ENCODE measurements at regions not wholly inside any gene's neighbourhood (a gene's known extent, or its start where the extent isn't known, plus 50 kb on each side); places are given as distances from the start of the nearest gene placed in this dataset.
A peak's percentile ranks its signal among the peaks of the same experiment; 100 is the strongest.

DNA sequence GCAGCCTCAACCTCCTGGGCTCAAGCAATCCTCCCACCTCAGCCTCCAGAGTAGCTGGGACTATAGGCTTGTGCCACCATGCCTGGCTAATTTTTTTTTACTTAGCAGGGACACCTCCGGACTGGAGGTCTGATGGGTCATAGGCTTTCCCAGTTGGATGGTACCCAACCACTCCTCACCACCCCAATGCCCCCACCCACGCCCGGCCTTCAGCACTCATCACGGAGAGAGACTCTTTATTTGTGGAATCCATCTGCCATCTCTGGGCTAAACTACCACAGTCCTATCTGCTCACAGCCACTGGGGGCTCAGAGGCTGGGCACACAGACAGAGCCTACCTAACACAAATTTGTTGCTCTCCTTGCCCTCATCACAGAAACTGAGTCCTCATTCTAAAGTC lies 58.3 kb upstream of the STXBP1 start:
- Histone ChIP-seq H3K9ac (no peak overlapping the region), H3K79me2 (peaks cover 41% of the 10 kb centered on the region), H3K36me3 (ENCODE audit: control insufficient read depth, insufficient read depth, low read length) (no peaks in the 10 kb centered on the region), H3K27me3 (ENCODE audit: control insufficient read depth, insufficient read depth, low read length) (no peaks in the 10 kb centered on the region), H3K4me1 (peaks cover 33% of the 10 kb centered on the region), H3K4me2 (ENCODE audit: low read length) (no peak overlapping the region), H3K27ac (no peak overlapping the region), H3K9me3 (ENCODE audit: control insufficient read depth, low read length) (no peaks in the 10 kb centered on the region), H3K4me3 (ENCODE audit: low read depth, low read length) (no peak overlapping the region), H2AFZ (no peak overlapping the region)
- TF ChIP-seq, protein P1, sequence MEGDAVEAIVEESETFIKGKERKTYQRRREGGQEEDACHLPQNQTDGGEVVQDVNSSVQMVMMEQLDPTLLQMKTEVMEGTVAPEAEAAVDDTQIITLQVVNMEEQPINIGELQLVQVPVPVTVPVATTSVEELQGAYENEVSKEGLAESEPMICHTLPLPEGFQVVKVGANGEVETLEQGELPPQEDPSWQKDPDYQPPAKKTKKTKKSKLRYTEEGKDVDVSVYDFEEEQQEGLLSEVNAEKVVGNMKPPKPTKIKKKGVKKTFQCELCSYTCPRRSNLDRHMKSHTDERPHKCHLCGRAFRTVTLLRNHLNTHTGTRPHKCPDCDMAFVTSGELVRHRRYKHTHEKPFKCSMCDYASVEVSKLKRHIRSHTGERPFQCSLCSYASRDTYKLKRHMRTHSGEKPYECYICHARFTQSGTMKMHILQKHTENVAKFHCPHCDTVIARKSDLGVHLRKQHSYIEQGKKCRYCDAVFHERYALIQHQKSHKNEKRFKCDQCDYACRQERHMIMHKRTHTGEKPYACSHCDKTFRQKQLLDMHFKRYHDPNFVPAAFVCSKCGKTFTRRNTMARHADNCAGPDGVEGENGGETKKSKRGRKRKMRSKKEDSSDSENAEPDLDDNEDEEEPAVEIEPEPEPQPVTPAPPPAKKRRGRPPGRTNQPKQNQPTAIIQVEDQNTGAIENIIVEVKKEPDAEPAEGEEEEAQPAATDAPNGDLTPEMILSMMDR (IDR thresholded peaks at IDR 0.05) = no peak

DNA sequence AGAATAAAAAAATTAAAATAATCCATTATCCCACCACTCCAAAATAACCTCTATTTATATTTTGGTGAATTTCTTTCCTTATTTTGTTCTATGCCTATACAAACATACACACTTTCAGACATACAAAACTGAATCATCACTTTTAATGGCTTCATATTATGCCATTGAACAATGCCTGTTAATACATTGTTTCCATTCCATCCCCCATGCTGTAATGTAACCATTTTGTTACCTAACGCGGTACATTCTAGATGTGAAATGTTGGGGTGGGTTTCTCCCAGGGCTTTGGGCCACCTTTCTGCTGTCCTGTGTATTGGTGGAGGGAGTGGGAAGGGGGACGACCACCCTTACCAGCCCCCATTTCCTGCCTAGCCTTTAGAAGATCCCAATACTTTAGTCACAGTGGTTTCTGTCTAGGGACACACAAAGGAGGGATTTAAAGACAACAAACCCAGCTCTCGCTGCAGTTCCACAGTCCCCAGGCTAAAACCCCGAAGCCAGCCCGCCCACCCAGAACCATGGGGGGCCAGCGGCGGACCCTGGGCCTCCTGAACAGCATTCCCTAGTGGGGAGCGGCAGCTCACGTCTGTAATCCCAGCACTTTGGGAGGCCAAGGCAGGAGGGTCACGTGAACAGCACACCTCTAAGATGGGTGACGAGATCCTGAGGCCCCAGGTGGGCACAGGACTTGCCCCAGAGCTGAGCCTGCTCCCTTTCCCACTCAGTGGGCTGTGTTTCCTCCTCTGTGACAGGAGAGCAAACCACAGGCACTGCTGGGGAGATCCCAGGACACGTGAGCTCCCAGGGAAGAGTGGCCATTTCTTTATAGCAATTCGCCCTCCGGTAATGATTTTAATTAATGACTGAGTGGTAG lies 56.9 kb upstream of the STXBP1 start:
- H3K4me3 ChIP-seq (ENCODE audit: low read depth, low read length) = no peak overlapping the region
- peaks cover 30% of the 10 kb centered on the region for H3K79me2 ChIP-seq
- H3K27me3 ChIP-seq (ENCODE audit: control insufficient read depth, insufficient read depth, low read length) = no peaks in the 10 kb centered on the region
- H3K4me2 ChIP-seq (ENCODE audit: low read length) = no peak overlapping the region
- H3K9me3 ChIP-seq (ENCODE audit: control insufficient read depth, low read length) = no peaks in the 10 kb centered on the region
- H3K27ac ChIP-seq = peak overlapping the region; percentile 89
- H2AFZ ChIP-seq = no peak overlapping the region
- H3K4me1 ChIP-seq = peaks cover 39% of the 10 kb centered on the region
- TF ChIP-seq, protein P1 (IDR thresholded peaks at IDR 0.05) = no peak
- no peak overlapping the region for H3K9ac ChIP-seq
- no peaks in the 10 kb centered on the region for H3K36me3 ChIP-seq (ENCODE audit: control insufficient read depth, insufficient read depth, low read length)

DNA sequence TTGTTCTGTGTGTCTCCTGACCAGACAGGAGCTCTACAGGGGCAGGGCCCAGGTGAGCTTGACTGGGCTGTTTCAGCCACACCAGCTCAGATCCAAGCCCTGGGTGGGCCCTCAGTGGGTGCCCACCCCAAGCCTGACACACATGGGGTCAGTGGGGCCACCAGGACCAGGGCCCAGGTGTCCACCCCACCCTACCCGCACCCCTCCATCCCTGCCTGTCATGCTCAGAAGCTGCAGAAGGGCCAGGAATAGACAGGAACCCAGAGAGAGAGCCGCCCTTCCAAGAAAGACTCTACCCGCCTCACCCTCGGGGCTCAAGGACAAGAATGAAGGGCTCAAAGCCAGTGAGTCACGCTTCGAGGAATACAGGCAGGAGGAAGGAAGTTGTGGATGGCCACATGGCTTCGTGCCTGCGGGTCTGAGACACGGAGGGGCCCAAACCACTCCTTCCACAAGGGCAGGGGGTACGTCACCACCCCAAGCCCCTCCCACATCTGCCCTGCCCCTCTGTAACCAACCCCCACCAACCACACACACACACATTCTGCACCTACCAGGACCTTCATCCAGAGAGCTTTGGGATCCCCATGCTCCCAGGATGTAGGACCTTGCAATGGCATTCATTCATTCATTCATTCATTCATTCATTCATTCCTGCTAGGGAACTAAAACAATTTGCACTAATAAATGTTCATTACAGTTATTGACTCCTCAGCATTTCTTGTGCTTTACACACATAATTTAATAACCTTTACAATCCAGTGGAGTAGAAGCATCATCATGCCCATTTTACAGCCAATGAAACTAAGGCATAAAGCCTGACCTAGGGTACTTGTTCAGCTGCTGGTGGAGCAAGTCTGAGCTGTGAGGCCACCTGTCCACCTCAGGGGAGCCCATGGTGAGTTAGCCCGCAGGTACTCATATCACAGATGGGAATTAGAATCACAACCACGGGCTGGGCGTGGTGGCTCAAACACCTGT lies 55.9 kb upstream of the STXBP1 start:
- Histone ChIP-seq H3K27ac (peak overlapping the region; percentile 89), H3K36me3 (ENCODE audit: control insufficient read depth, insufficient read depth, low read length) (no peaks in the 10 kb centered on the region)

DNA sequence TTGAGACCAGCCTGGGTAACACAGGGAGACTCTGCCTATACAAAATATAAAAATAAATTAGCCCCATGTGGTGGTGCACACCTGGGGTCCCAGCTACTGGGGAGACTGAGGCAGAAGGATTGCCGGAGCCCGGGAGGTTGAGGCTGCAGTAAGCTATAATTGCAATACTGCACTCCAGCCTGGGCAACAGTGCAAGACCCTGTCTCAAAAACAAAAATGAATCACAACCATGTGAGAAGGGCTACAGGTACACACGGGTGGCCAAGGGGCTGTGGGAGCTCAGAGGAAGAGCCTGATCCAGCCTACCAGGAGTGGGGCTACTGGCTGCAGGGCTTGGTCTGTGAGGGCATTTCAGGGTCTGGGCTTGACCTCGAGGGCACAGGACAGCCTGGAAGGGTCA lies 55.2 kb upstream of the STXBP1 start:
- peak overlapping the region; percentile 89 for H3K27ac ChIP-seq
- TF ChIP-seq, protein P1 (IDR thresholded peaks at IDR 0.05) = no peak
- H3K36me3 ChIP-seq (ENCODE audit: control insufficient read depth, insufficient read depth, low read length) = no peaks in the 10 kb centered on the region
- H3K4me3 ChIP-seq (ENCODE audit: low read depth, low read length) = no peak overlapping the region
- peaks cover 31% of the 10 kb centered on the region for H3K79me2 ChIP-seq
- no peaks in the 10 kb centered on the region for H3K27me3 ChIP-seq (ENCODE audit: control insufficient read depth, insufficient read depth, low read length)
- H3K4me1 ChIP-seq = peaks cover 46% of the 10 kb centered on the region
- no peaks in the 10 kb centered on the region for H3K9me3 ChIP-seq (ENCODE audit: control insufficient read depth, low read length)
- no peak overlapping the region for H3K4me2 ChIP-seq (ENCODE audit: low read length)
- no peak overlapping the region for H3K9ac ChIP-seq
- no peak overlapping the region for H2AFZ ChIP-seq

More for the DNA sequence above, 55.9 kb upstream of the STXBP1 start:
- H3K4me1 ChIP-seq = peaks cover 39% of the 10 kb centered on the region
- H3K79me2 ChIP-seq = peaks cover 33% of the 10 kb centered on the region
- no peak overlapping the region for H3K4me3 ChIP-seq (ENCODE audit: low read depth, low read length)
- no peak overlapping the region for H2AFZ ChIP-seq
- no peaks in the 10 kb centered on the region for H3K27me3 ChIP-seq (ENCODE audit: control insufficient read depth, insufficient read depth, low read length)
- TF ChIP-seq, protein P1 (IDR thresholded peaks at IDR 0.05) = no peak
- no peak overlapping the region for H3K9ac ChIP-seq
- peak overlapping the region; percentile 18 for H3K4me2 ChIP-seq (ENCODE audit: low read length)
- H3K9me3 ChIP-seq (ENCODE audit: control insufficient read depth, low read length) = no peaks in the 10 kb centered on the region
